ENCODE measurements at regions not wholly inside any gene's neighbourhood (a gene's known extent, or its start where the extent isn't known, plus 50 kb on each side); places are given as distances from the start of the nearest gene placed in this dataset.

DNA sequence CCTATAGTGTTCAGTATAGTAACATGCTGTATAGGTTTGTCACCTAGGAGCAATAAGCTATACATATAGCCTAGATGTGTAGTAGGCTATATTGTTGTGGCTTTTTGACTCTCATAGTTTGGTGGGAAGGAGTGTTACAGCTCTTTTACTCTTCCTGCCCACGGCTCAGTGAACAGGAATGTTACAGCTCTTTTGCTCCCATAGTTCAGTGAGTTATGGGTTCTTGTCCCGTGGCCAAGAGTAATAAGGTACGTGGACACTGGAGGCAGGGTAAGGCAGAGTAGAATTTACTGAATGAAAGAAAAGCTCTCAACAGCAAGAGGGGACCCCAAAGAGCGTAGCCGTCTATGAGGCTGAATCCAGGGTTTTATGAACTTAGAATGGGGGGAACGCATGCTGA lies 734.3 kb downstream of the ADGRL2 start:
- Histone ChIP-seq H3K79me2 (no peaks in the 10 kb centered on the region), H3K4me2 (ENCODE audit: low read length) (no peak overlapping the region), H3K9ac (no peak overlapping the region), H3K27ac (no peak overlapping the region), H3K4me1 (no peaks in the 10 kb centered on the region), H2AFZ (no peak overlapping the region), H3K27me3 (ENCODE audit: control insufficient read depth, insufficient read depth, low read length) (no peaks in the 10 kb centered on the region), H3K4me3 (ENCODE audit: low read depth, low read length) (no peak overlapping the region), H3K36me3 (ENCODE audit: control insufficient read depth, insufficient read depth, low read length) (no peaks in the 10 kb centered on the region), H3K9me3 (ENCODE audit: control insufficient read depth, low read length) (no peaks in the 10 kb centered on the region)
- TF ChIP-seq CTCF (IDR thresholded peaks at IDR 0.05) = no peak

DNA sequence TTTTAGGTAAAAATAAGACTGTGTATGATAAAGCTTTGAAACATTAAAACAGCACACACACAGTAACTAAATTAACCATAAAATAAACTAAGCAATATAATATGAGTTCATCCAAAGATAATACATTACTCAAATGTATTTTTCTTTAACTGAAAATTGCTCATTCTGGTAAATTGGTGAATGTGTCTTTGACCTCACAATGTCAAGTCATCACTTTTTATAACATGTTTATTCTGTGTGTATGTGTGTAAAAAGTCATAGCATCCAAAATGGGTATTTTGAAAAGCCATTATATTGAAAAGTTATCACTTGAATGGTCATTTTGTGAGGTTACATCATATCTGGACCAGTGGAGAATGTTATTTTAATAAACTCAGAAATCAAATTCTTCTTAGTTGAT lies 724.6 kb downstream of the ADGRL2 start:
- Histone ChIP-seq H3K4me2 (ENCODE audit: low read length) (no peak overlapping the region), H3K9me3 (ENCODE audit: control insufficient read depth, low read length) (no peaks in the 10 kb centered on the region), H3K27me3 (ENCODE audit: control insufficient read depth, insufficient read depth, low read length) (no peaks in the 10 kb centered on the region), H3K4me3 (ENCODE audit: low read depth, low read length) (no peak overlapping the region), H3K4me1 (no peaks in the 10 kb centered on the region), H3K79me2 (no peaks in the 10 kb centered on the region), H3K27ac (no peak overlapping the region), H3K9ac (no peak overlapping the region), H3K36me3 (ENCODE audit: control insufficient read depth, insufficient read depth, low read length) (no peaks in the 10 kb centered on the region), H2AFZ (no peak overlapping the region)
- no peak for TF ChIP-seq CTCF (IDR thresholded peaks at IDR 0.05)

DNA sequence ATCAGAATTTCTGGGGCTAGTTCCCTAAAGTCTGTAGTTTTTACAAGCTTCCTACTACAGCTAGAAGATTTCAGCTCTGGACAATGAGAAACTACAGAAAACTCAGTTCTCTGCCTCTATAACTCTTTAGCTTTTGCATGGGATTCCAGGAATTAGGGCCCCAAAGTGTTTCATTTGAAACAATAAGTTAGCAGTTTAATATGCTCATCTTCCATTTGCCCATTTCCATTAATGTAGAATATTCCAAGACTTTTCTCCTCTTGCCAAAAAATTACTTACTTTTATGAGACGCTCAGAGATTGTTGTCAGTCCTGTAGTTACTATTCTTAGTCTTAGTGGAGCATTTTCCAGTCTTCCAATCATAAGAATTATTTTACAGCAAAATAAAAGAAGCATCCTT lies 719.9 kb downstream of the ADGRL2 start:
- no peak for TF ChIP-seq CTCF (IDR thresholded peaks at IDR 0.05)

DNA sequence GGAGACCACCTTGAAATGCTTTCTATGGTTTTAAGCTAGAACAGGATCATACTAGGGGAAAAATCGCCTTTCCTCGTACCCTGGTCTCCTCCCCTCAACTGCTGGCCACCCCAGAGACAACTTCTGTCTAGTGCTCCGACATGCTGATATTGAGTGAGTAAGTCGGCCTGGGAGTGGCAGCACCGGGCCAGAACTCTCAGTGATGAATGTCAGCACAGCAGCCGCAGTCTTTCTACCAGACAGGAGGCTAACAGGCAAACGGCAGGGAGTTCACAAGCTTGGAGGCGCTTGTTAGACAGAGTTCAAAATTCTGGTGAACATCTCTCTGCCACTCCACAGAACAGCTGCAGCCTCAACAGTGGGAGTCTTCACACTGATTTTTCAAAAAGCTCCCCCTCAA lies 716.9 kb downstream of the ADGRL2 start:
- H3K9me3 ChIP-seq (ENCODE audit: control insufficient read depth, low read length) = no peaks in the 10 kb centered on the region
- no peaks in the 10 kb centered on the region for H3K36me3 ChIP-seq (ENCODE audit: control insufficient read depth, insufficient read depth, low read length)
- H3K79me2 ChIP-seq = no peaks in the 10 kb centered on the region
- peak overlapping the region; percentile 33 for H2AFZ ChIP-seq
- TF ChIP-seq CTCF (IDR thresholded peaks at IDR 0.05) = peak; percentile 20
- no peaks in the 10 kb centered on the region for H3K4me1 ChIP-seq
- H3K4me3 ChIP-seq (ENCODE audit: low read depth, low read length) = no peak overlapping the region
- no peak overlapping the region for H3K27ac ChIP-seq
- no peaks in the 10 kb centered on the region for H3K27me3 ChIP-seq (ENCODE audit: control insufficient read depth, insufficient read depth, low read length)
- H3K9ac ChIP-seq = no peak overlapping the region
- H3K4me2 ChIP-seq (ENCODE audit: low read length) = no peak overlapping the region

More for the DNA sequence above, 719.9 kb downstream of the ADGRL2 start:
- Histone ChIP-seq H3K36me3 (ENCODE audit: control insufficient read depth, insufficient read depth, low read length) (no peaks in the 10 kb centered on the region), H3K79me2 (no peaks in the 10 kb centered on the region), H2AFZ (no peak overlapping the region), H3K27me3 (ENCODE audit: control insufficient read depth, insufficient read depth, low read length) (no peaks in the 10 kb centered on the region), H3K4me3 (ENCODE audit: low read depth, low read length) (no peak overlapping the region), H3K9ac (no peak overlapping the region), H3K4me2 (ENCODE audit: low read length) (no peak overlapping the region), H3K27ac (no peak overlapping the region), H3K9me3 (ENCODE audit: control insufficient read depth, low read length) (no peaks in the 10 kb centered on the region), H3K4me1 (no peaks in the 10 kb centered on the region)

- no peak overlapping the region for H3K4me2 ChIP-seq (ENCODE audit: low read length)
- H3K9me3 ChIP-seq (ENCODE audit: control insufficient read depth, low read length) = no peaks in the 10 kb centered on the region
- no peaks in the 10 kb centered on the region for H3K36me3 ChIP-seq (ENCODE audit: control insufficient read depth, insufficient read depth, low read length)
- TF ChIP-seq CTCF (IDR thresholded peaks at IDR 0.05) = no peak
- no peak overlapping the region for H3K27ac ChIP-seq
- no peaks in the 10 kb centered on the region for H3K4me1 ChIP-seq
- no peaks in the 10 kb centered on the region for H3K79me2 ChIP-seq
- no peaks in the 10 kb centered on the region for H3K27me3 ChIP-seq (ENCODE audit: control insufficient read depth, insufficient read depth, low read length)
- H3K9ac ChIP-seq = no peak overlapping the region
- no peak overlapping the region for H3K4me3 ChIP-seq (ENCODE audit: low read depth, low read length)
- H2AFZ ChIP-seq = no peak overlapping the region
These were observed 714.9 kb downstream of the ADGRL2 start for GRCh38 chr1:82515650-82516049.

Measured in parathyroid adenoma (tissue), 2 donors.